Superior temporal gyrus (tissue), 1 donor: ENCODE measurements at regions not wholly inside any gene's neighbourhood (a gene's known extent, or its start where the extent isn't known, plus 50 kb on each side); places are given as distances from the start of the nearest gene placed in this dataset.
"Not testable (repeated sequence)": the region's sequence is repeated elsewhere in the genome, so short reads cannot be mapped to it uniquely, and the experiment has no call there.

Experiments used
- DNase-seq: peaks from one replicate; pipeline ENCODE4 v3.0.0-alpha.2; 2016; ENCODE audit errors: extremely low spot score

DNA sequence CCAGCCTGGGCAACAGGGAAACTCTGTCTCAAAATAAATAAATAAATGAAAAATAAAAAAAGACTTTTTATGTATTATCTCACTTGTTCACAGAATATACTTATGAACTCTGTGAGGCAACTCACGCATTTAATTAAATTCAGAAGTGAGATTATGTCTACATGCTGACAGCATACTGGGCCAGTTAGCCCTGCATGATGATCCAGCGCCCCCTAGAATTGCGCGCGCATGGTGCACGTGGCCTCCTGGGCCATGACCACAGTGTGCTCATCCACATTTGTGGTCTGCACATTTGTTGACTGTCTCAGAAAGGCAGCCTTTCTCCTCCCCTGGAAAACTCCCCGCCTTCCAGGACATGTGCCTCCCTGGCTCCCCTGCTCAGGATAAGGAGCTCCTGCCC lies 64.8 kb upstream of the METTL9 start:
- DNase-seq = not testable (repeated sequence)

DNA sequence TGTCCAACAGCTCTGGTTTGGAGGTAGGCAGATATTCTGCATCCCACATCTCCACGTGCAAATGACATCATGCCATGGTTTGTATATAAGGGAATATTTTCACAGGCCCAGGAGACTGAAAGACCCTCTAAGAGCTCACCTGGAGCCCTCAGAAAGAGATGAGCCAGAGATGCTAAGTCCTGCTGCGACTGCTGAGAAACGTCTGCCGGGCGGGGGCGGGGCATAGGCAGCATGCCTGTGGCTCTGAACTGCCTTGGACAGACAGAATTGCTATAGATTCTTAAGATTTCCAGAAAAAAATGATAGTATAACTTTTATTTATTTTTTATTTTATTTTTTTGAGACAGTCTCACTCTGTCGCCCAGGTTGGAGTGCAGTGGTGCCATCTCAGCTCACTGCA lies 64.2 kb upstream of the METTL9 start:
- DNase-seq = not testable (repeated sequence)

DNA sequence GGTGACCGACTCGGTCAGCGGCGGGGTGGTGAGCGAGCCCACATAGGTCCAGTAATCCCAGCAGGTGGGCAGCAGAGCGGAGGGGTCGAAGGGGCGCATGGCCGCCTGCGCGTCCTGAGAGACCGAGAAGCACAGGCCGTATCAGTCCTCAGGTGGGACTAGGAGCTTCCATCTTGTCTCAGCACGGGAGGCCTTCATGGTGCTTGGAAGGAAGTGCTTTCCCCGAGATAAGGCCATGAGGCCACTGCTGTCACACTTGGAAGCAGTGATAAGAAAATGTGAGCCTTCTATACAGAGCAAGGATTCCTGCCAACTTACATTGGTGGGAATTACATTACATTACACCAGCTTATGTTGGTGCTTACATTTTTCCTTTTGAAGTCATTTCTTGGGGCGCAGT lies 62.6 kb upstream of the METTL9 start:
- DNase-seq = not testable (repeated sequence)

DNA sequence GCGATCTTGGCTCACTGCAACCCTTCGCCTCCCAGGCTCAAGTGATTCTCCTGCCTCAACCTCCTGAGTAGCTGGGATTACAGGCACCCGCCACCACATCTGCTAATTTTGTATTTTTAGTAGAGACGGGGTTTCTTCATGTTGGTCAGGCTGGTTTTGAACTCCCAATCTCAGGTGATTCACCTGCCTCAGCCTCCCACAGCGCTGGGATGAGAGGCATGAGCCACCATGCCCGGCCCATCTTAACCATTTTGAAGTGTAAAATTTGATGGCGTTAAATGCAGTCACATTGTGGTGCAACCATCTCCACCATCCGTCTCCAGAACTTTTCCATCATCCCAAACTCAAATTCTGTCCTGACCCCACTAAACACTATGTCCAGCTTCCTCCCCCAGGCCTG lies 61.8 kb upstream of the METTL9 start:
- DNase-seq = not testable (repeated sequence)

DNA sequence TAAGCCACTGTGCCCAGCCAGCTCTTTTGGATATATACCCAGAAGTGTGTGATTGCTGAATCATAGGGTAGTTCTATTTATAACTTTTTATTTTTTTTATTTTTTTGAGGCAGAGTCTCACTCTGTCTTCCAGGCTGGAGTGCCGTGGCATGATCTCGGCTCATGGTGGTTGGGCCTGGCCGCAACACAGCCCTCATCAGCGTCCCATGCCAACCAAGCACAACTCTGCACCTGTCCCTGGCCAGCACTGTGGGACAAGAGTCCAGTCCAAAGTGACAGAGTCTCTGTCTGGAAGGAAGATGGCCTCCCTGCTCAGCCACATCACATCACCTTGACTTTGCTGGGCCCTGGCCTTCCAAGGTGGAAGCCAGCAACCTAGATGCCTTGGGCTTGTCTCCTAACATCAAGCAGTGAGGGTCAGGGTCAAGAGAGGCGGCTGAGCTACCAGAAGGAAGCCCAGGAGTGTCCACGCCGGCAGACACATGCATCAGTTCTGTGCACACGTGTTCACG lies 60.2 kb upstream of the METTL9 start:
- not testable (repeated sequence) for DNase-seq

DNA sequence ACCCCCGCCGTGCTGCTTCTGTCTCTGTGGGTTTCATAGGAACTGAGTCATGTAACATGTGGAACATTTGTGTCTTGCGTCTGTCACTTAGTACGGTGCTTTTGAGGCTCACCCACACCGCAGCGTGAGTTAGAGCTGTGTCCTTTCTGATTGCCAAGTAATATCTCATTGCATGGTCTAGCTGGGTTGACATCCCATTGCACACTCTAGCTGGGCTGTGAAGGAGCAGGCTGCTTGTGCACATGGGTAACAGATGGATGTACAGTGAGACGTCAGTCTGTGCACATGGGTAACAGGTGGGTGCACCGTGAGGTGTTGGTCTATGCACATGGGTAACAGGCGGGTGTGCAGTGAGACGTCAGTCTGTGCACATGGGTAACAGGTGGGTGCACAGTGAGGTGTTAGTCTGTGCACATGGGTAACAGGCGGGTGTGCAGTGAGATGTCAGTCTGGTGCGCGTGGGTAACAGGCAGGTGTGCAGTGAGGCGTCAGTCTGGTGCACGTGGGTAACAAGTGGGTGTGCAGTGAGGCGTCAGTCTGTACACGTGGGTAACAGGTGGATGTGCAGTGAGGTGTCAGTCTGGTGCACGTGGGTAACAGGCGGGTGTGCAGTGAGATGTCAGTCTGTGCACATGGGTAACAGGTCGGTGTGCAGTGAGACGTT lies 58.5 kb upstream of the METTL9 start:
- DNase-seq = not testable (repeated sequence)

DNA sequence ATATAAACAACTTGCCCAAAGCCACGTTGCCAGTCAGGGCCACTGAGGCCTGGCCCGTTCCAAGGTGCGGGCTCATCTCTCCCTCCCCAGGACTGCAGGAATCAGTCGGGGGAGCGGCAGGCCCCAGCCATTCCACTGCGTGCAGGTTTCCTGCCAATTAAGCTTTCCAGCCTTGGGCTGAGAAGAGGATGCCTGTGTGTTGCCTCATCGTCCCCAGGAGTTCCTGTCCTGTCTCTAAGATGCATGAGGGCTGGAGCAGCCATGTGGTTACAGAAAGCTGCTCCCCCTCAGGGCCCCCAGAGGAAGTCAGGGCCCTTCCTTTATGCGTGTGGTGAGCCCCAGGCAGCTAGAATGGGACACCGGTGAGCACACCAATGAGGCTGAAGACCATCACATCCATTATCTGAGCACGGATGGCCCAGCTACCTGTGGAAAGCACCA lies 57.7 kb upstream of the METTL9 start:
- not testable (repeated sequence) for DNase-seq

DNA sequence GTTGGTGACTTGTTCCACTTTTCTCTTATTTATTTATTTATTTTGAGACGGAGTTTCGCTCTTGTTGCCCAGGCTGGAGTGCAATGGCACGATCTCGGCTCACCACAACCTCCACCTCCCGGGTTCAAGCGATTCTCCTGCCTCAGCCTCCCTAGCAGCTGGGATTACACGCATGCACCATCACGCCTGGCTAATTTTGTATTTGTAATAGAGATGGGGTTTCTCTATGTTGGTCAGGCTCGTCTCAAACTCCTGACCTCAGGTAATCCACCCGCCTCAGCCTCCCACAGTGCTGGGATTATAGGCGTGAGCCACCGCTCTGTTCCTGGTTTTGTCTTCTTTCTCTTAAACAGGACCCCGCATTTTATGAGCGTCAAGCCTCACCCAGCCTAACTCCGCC lies 57.3 kb upstream of the METTL9 start:
- not testable (repeated sequence) for DNase-seq

DNA sequence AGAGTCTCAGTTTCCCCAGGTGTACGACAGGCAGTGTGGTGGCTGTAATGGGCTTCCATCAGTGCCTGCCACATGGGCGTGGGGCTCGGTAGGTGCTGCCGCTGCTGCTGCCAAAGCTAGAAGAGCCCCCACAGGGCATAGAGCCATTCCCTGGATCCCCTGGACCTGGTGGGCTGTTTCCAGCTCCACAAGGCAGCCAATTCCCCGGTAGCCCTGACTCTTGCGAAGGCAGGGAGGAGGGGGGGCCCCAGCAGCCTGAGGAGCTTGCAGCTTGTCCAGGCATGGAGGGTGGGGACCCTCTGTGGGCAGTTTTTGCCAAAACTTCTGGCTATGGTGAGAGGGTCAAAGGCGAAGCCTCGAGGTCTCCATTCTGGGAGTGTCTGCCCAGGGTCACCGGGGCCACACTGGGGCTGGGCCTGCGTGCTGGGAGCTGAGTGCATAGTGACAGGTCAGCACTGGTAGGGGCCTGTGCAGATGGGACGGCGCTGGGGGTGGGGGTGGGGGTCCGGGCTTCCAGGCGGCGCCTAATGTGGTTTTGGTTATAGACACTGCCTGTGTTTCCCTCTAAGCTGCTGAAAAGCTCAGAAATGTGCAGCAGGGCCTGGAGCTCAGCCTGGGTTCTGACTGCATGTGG lies 56.8 kb upstream of the METTL9 start:
- not testable (repeated sequence) for DNase-seq

DNA sequence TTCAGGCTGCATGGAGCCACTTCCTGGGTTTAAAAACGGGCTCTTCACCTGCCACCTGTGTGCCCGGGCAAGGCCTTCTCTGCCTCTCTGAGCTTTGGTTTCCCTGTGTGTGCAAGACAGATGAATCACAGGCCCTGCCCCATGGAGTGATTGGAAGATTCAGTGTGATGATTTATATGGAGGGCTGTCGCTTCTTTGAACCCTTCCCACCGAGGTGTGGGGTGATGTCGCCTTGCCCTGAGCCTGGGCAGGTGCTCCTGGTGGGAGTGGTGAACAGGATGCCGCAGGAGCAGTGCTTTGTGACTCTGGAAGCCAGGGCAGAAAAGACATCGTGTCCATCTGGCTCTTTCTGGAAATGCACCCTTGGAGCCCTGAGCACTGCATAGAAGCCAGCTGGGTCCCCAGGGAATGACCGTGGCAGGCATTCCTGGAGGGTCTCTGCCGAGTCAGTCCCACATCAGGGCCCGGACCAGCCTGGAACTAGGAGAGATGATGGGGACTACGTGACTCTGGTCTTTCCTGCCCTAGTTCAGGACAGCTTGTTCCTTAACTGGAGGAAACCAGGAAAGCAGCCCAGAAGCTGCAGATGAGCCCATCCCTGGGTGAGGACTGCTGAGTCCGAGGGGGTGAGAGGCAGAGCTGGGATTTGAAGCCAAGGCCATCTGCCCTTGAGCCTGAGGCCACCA lies 56.1 kb upstream of the METTL9 start:
- not testable (repeated sequence) for DNase-seq

DNA sequence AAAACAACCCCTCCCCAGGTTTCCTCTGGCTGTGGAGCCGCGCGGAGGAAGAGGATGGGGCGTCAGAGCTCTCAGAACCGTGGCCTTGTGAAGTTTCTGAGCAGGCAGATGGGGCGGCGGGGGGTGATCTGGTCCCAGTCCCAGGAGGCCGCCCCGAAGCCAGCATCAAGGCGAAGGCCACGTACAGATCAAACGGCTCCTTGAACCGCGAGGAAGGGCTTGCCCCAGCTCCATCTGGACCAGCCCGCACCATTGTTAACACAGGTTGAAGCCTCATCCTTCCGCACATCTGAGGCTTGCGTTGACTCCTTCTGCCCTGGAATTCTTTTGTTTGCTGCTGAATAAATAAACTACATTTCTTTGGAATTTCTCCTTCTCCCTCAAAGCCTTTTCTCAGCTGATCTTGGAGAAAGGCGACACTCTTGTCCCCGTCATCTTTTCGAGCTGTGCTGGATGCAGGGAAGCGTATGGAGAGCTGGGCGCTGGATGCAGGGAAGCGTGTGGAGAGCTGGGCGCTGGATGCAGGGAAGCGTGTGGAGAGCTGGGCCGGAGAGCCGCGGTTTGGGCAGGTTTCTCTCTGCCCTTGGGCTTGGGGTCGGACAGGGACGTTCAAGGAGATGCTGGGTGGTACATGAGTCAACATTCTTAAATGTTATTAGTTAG lies 53.6 kb upstream of the METTL9 start:
- DNase-seq = not testable (repeated sequence)

DNA sequence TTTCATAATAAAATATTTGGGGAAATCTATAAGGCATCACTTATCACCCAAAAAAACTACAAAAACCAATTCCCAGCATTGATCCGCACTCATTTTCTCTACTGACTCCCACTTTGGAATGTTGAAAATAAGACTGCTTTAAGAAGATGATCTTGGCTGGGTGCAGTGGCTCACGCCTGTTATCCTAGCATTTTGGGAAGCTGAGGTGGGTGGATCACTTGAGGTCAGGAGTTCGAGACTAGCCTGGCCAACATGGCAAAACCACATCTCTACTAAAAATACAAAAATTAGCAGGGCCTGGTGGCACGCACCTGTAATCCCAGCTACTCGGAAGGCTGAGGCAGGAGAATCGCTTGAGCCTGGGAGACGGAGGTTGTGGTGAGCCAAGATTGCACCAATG lies 50.0 kb upstream of the METTL9 start:
- DNase-seq = not testable (repeated sequence)
